HepG2 (cell line): ENCODE measurements at regions not wholly inside any gene's neighbourhood (a gene's known extent, or its start where the extent isn't known, plus 50 kb on each side); places are given as distances from the start of the nearest gene placed in this dataset.

Experiments
- ATAC-seq: fragments of 200-7000 bp; cut with Tn5 transposase; 3 replicates; pipeline ENCODE4 v1.9.1; 2020; ENCODE audit warnings: mild to moderate bottlenecking, moderate library complexity
- BruUV-seq: library from RNA; stranded (reverse); fragments of 400-500 nt; replicated peaks from 2 replicates; lab custom pipeline; 2021; lab: Mats Ljungman, UMichigan
- CTCF ChIA-PET: fragments of 300-600 bp; formaldehyde crosslinking; extraction: SDS; loops from one replicate; lab custom pipeline; 2021; ENCODE audit warnings: low total read pairs, inconsistent platforms, low intra/inter-chr PET ratio; lab: Yijun Ruan, JAX
- POLR2A ChIA-PET: fragments of 350-600 bp; sonication (Branson Sonifier 250); formaldehyde crosslinking; loops from one replicate; lab custom pipeline; 2020; ENCODE audit warnings: antibody characterized with exemption, inconsistent platforms; lab: Yijun Ruan, JAX
- DNase-seq: peaks from one replicate; pipeline ENCODE4 v3.0.0-alpha.2; 2015; ENCODE audit warnings: low spot score
- FAIRE-seq: peaks from 3 replicates; lab custom pipeline; 2011; peaks lifted over from hg19 to GRCh38; lab: Jason Lieb, UNC
- H2AFZ ChIP-seq: one replicate; pipeline ENCODE4 v1.6.1; 2011; ENCODE audit warnings: low read length, inconsistent platforms
- H3K27ac ChIP-seq: fragments of 300-600 bp; 3 replicates; pipeline ENCODE4 v1.8.0; 2011; ENCODE audit warnings: mixed run types, mild to moderate bottlenecking, mixed read lengths, low read length, inconsistent platforms; ENCODE audit not compliant: insufficient read depth; ENCODE audit errors: extremely low read length
- H3K27me3 ChIP-seq, 2 experiments: fragments of 200-600 bp in 1 of 2; 2 replicates in 1 of 2; 3 replicates in 1 of 2; pipeline versions ENCODE4 v1.6.0 to v1.8.0; 2011; ENCODE audit warnings: low read length in 2 of 2, mild to moderate bottlenecking in 2 of 2, moderate library complexity in 2 of 2, inconsistent platforms in 1 of 2; ENCODE audit not compliant: insufficient read depth in 2 of 2, control insufficient read depth in 1 of 2
- H3K36me3 ChIP-seq, 2 experiments: fragments of 200-600 bp in 1 of 2; replicated peaks in 1 of 2; 2 replicates in 1 of 2; 3 replicates in 1 of 2; pipeline versions ENCODE4 v1.5.1 to v1.8.0; 2011; ENCODE audit warnings: low read length in 2 of 2, inconsistent platforms in 1 of 2; ENCODE audit not compliant: insufficient read depth in 2 of 2, control insufficient read depth in 1 of 2
- H3K4me1 ChIP-seq: 2 replicates; pipeline ENCODE4 v1.5.1; 2012; ENCODE audit warnings: low read length, inconsistent platforms; ENCODE audit not compliant: insufficient read depth
- H3K4me2 ChIP-seq: 2 replicates; pipeline ENCODE4 v1.6.0; 2011; ENCODE audit warnings: low read depth, low read length, inconsistent platforms
- H3K4me3 ChIP-seq, 3 experiments: fragments of 200-600 bp in 1 of 3; sonication (generic), shearing (Covaris generic) in 1 of 3; replicated peaks in 1 of 3; 2 replicates each; pipeline ENCODE4 v1.5.1; 2011 to 2016; ENCODE audit warnings: low read length in 3 of 3, inconsistent platforms in 2 of 3, low read depth in 2 of 3, mild to moderate bottlenecking in 2 of 3, control low read depth in 1 of 3, mixed read lengths in 1 of 3; ENCODE audit not compliant: insufficient read depth in 1 of 3
- H3K79me2 ChIP-seq: one replicate; pipeline ENCODE4 v1.6.1; 2011; ENCODE audit warnings: low read length, inconsistent platforms; ENCODE audit not compliant: insufficient read depth
- H3K9ac ChIP-seq: 2 replicates; pipeline ENCODE4 v1.6.0; 2011; ENCODE audit warnings: mild to moderate bottlenecking, low read depth, low read length, inconsistent platforms; ENCODE audit not compliant: insufficient read depth
- H3K9me3 ChIP-seq: 2 replicates; pipeline ENCODE4 v1.5.1; 2012; ENCODE audit warnings: mild to moderate bottlenecking, low read length
- H4K20me1 ChIP-seq: 2 replicates; pipeline ENCODE4 v1.6.0; 2011; ENCODE audit warnings: inconsistent platforms, mild to moderate bottlenecking, low read length, moderate library complexity; ENCODE audit not compliant: insufficient read depth
- ARHGAP35 ChIP-seq: sonication (generic); formaldehyde crosslinking; IDR thresholded peaks from 2 replicates; pipeline ENCODE4 v1.9.0; 2022; ENCODE audit warnings: mild to moderate bottlenecking, inconsistent platforms, moderate library complexity, missing genetic modification reagents, borderline replicate concordance
- BRD4 ChIP-seq: sonication (generic); formaldehyde crosslinking; IDR thresholded peaks from 2 replicates; pipeline ENCODE4 v1.4.0; 2020; ENCODE audit warnings: missing genetic modification reagents
- HNF4G ChIP-seq, 2 experiments: sonication (generic) in 1 of 2; formaldehyde crosslinking in 1 of 2; IDR thresholded peaks; 2 replicates each; pipeline versions ENCODE4 v1.4.0 to v1.6.1; 2011 to 2020; ENCODE audit warnings: borderline replicate concordance in 2 of 2, low read depth in 2 of 2, mild to moderate bottlenecking in 2 of 2, low read length in 1 of 2, missing genetic modification reagents in 1 of 2, moderate library complexity in 1 of 2
- IKZF4 ChIP-seq: sonication (generic); formaldehyde crosslinking; IDR thresholded peaks from 2 replicates; pipeline ENCODE4 v1.5.1; 2020; ENCODE audit warnings: borderline replicate concordance, mild to moderate bottlenecking, low read depth, missing genetic modification reagents; ENCODE audit errors: not compliant biosample characterization
- MED8 ChIP-seq: sonication (generic); formaldehyde crosslinking; IDR thresholded peaks from 2 replicates; pipeline ENCODE4 v1.8.1; 2023; ENCODE audit warnings: mild to moderate bottlenecking, missing genetic modification reagents; ENCODE audit not compliant: insufficient replicate concordance
- MIXL1 ChIP-seq: IDR thresholded peaks from 2 replicates; pipeline ENCODE4 v1.6.1; 2016
- NFKBIZ ChIP-seq: IDR thresholded peaks from 2 replicates; pipeline ENCODE4 v1.6.1; 2018; ENCODE audit warnings: missing genetic modification reagents, missing compliant biosample characterization
- RARA ChIP-seq: IDR thresholded peaks from 2 replicates; pipeline ENCODE4 v1.6.1; 2016; ENCODE audit warnings: missing genetic modification reagents, missing compliant biosample characterization
- SSRP1 ChIP-seq: IDR thresholded peaks from 2 replicates; pipeline ENCODE4 v1.6.1; 2016; ENCODE audit warnings: control low read depth
- ZFP90 ChIP-seq: sonication (generic); formaldehyde crosslinking; IDR thresholded peaks from 2 replicates; pipeline ENCODE4 v1.8.0; 2022; ENCODE audit warnings: missing genetic modification reagents, mild to moderate bottlenecking, inconsistent platforms, borderline replicate concordance
- ZFYVE20 ChIP-seq: sonication (generic); formaldehyde crosslinking; IDR thresholded peaks from 2 replicates; pipeline ENCODE4 v1.8.0; 2023; ENCODE audit warnings: low read depth, mild to moderate bottlenecking, moderate library complexity, missing genetic modification reagents, borderline replicate concordance
- ZNF33B ChIP-seq: sonication (generic); formaldehyde crosslinking; IDR thresholded peaks from 2 replicates; pipeline ENCODE4 v1.5.1; 2020; ENCODE audit warnings: mild to moderate bottlenecking, missing genetic modification reagents
- WGBS: methylation state at CpG from one replicate; pipeline ENCODE4 v1.1.6; 2017; ENCODE audit warnings: low lambda C conversion rate; 5-methylcytosine and 5-hydroxymethylcytosine counted together
- in situ Hi-C: cut with HindIII; loops from 2 replicates; pipeline ENCODE4 v1.10.0; 2017; ENCODE audit warnings: low pct_unique_long_range_greater_than_20kb; ENCODE audit not compliant: extremely low pct_ligation_motif_present
- intact Hi-C: fragments of 100-400 bp; cut with micrococcal nuclease; formaldehyde crosslinking; loops from one replicate; pipeline ENCODE4 v1.10.0; 2022; ENCODE audit not compliant: unreplicated experiment
- TF ChIP-seq, protein P1 (sequence below): IDR thresholded peaks from 2 replicates; pipeline ENCODE4 v1.6.1; 2016; ENCODE audit warnings: low read depth, missing genetic modification reagents, missing compliant biosample characterization

DNA sequence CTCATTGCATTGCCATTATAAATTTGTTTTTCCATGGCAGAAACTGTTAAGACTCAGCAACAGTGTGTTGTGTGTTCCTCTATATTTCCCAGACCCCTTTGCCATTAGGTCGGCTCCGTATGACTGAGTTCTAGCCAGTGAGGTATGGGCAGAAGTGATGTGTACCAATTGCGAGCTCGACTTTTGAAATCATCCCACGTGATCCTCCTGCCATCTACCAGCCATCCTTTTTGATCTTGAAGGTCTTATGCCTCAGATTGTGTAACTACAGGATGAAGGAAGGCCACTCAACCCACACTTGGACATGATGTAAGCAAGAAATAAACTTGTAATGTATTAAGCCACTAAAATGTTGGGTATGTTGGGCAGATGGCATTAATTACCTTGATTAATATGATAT is 562.3 kb downstream of the PDCD6IP start:
- H3K79me2 ChIP-seq, result no peaks in the 10 kb centered on the region
- WGBS, result 27% methylated on average over 5 of the region's 5 CpGs
- H3K36me3 ChIP-seq, result no peaks in the 10 kb centered on the region
- H3K27me3 ChIP-seq, result peaks cover 0 to 1% of the 10 kb centered on the region in 2 experiments; a peak in 1 of 5 replicates
- ATAC-seq (no peak), DNase-seq (no peak), FAIRE-seq (no peak)
- H4K20me1 ChIP-seq, result no peaks in the 10 kb centered on the region
- TF ChIP-seq NFKBIZ (CRISPR knock-in tag) (no peak), ZFP90 (CRISPR knock-in tag) (no peak), ZNF33B (CRISPR knock-in tag) (no peak), SSRP1 (CRISPR knock-in tag) (no peak), RARA (no peak), ZFYVE20 (CRISPR knock-in tag) (no peak), HNF4G (IDR thresholded peaks at IDR 0.05; ENCODE audit: borderline replicate concordance, low read depth, low read length) (no peak), HNF4G (CRISPR knock-in tag; IDR thresholded peaks at IDR 0.05; ENCODE audit: borderline replicate concordance, low read depth) (no peak), MED8 (no peak), ARHGAP35 (CRISPR knock-in tag) (no peak), MIXL1 (no peak), BRD4 (no peak), IKZF4 (CRISPR knock-in tag) (no peak)
- TF ChIP-seq, protein P1, sequence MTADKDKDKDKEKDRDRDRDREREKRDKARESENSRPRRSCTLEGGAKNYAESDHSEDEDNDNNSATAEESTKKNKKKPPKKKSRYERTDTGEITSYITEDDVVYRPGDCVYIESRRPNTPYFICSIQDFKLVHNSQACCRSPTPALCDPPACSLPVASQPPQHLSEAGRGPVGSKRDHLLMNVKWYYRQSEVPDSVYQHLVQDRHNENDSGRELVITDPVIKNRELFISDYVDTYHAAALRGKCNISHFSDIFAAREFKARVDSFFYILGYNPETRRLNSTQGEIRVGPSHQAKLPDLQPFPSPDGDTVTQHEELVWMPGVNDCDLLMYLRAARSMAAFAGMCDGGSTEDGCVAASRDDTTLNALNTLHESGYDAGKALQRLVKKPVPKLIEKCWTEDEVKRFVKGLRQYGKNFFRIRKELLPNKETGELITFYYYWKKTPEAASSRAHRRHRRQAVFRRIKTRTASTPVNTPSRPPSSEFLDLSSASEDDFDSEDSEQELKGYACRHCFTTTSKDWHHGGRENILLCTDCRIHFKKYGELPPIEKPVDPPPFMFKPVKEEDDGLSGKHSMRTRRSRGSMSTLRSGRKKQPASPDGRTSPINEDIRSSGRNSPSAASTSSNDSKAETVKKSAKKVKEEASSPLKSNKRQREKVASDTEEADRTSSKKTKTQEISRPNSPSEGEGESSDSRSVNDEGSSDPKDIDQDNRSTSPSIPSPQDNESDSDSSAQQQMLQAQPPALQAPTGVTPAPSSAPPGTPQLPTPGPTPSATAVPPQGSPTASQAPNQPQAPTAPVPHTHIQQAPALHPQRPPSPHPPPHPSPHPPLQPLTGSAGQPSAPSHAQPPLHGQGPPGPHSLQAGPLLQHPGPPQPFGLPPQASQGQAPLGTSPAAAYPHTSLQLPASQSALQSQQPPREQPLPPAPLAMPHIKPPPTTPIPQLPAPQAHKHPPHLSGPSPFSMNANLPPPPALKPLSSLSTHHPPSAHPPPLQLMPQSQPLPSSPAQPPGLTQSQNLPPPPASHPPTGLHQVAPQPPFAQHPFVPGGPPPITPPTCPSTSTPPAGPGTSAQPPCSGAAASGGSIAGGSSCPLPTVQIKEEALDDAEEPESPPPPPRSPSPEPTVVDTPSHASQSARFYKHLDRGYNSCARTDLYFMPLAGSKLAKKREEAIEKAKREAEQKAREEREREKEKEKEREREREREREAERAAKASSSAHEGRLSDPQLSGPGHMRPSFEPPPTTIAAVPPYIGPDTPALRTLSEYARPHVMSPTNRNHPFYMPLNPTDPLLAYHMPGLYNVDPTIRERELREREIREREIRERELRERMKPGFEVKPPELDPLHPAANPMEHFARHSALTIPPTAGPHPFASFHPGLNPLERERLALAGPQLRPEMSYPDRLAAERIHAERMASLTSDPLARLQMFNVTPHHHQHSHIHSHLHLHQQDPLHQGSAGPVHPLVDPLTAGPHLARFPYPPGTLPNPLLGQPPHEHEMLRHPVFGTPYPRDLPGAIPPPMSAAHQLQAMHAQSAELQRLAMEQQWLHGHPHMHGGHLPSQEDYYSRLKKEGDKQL (CRISPR knock-in tag), result no peak
- H3K9me3 ChIP-seq, result no peaks in the 10 kb centered on the region
- CTCF ChIA-PET, result no interaction called here
- in situ Hi-C loops (no loop called here), intact Hi-C loops (no loop called here)
- H3K27ac ChIP-seq, result no peak overlapping the region
- POLR2A ChIA-PET, result no interaction called here
- BruUV-seq, result no TSS peak
- H3K4me1 ChIP-seq, result no peaks in the 10 kb centered on the region
- no peak overlapping the region for H3K4me3 ChIP-seq
- no peak overlapping the region for H3K9ac ChIP-seq
- H3K4me2 ChIP-seq, result no peak overlapping the region
- H2AFZ ChIP-seq, result no peak overlapping the region
